Left colon (tissue), 2 donors: ENCODE measurements at regions not wholly inside any gene's neighbourhood (a gene's known extent, or its start where the extent isn't known, plus 50 kb on each side); places are given as distances from the start of the nearest gene placed in this dataset.

Experiments
- ATAC-seq: fragments of 200-7000 bp; cut with Tn5 transposase; one replicate; pipeline ENCODE4 v1.9.1; 2020; ENCODE audit warnings: mild to moderate bottlenecking, moderate library complexity
- DNase-seq, 2 donors: peaks; one replicate each; pipeline ENCODE4 v3.0.0-alpha.2; 2020
- intact Hi-C, 2 donors: fragments of 100-400 bp; cut with DNase I in 1 of 2; cut with micrococcal nuclease in 1 of 2; formaldehyde crosslinking; loops; one replicate each; pipeline versions ENCODE4 v1.11.2 to v1.14.0; 2022; cut with DNase I, micrococcal nuclease
- donor health status: DM: no; HTN: no; CAD: no.
- donor health status: DM: yes; HTN: yes; CAD: no.

DNA sequence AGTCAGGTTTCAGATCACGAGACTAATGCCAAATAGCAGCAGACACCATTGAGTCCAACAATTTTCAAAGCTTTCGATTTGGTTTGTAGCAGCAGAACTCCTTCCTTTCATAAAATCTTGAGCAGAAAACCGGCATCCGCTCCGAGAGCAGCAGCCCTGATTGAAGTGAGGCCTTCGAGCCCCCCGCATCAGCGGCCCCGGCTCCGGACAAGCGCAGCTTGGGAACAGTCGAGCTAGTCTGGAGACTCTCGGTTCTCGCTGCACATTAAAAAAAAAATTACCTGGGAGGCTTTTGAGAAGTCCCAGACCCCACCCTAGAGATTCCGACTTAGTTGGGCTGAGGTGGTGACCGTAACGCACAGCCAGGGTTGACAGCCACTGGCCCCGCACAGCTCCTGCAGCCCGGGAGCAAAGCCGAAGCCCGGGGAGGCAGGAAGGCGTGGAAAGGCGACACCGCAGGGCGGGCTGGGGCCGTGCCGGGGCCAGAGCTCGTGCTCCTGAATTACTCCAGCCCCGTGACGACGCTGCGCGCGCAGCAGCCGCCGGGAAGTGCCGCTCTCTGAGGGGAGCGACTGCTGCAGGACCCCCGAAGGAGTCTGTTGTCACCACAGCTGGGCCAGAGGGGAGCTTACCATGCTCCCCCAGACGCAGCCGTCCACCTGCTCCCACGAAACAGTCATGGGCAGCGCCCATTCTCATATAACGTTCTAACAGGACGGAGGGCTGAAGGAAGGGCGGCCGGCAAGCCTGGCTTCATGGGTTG lies 57.8 kb downstream of the SPATA19 start:
- intact Hi-C loops, result no loop called here
- ATAC-seq (no peak), DNase-seq (peak in 1 of 2 donors; percentile 9)

DNA sequence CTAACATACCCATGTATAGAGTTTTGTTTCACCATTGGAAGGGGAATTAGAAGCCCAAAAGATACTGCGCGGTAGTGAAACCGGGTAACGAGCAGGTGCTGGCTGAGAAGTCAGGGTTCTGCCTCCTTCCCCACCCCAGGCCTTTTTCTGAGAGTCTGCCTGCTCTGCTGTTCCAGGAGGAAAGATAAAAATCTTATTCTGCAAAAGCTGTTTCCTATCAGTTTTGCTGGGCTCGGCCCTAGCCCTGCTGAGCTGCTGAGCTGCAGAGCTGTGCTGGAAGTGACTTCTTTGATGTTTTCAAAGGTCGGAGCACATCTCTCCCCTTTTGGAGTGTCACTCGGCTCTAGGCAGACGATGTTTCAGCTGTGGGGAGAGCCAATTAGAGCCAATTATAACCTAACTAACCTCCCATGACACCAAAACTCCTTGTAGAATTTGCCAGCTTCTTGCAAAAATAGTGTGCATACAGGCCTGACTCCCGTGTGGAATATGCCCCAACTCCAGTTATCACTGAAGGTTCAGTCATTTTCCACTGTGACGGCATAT lies 59.4 kb downstream of the SPATA19 start:
- ATAC-seq, result no peak
- intact Hi-C loops, result no loop called here
- DNase-seq, result no peak

GRCh38 chr11:133784359-133784758 lies 61.0 kb downstream of the SPATA19 start:
- intact Hi-C loops, result no loop called here
- ATAC-seq (no peak), DNase-seq (no peak)

GRCh38 chr11:133782116-133782725 lies 63.1 kb downstream of the SPATA19 start:
- intact Hi-C loops, result no loop called here
- ATAC-seq (no peak), DNase-seq (no peak)

DNA sequence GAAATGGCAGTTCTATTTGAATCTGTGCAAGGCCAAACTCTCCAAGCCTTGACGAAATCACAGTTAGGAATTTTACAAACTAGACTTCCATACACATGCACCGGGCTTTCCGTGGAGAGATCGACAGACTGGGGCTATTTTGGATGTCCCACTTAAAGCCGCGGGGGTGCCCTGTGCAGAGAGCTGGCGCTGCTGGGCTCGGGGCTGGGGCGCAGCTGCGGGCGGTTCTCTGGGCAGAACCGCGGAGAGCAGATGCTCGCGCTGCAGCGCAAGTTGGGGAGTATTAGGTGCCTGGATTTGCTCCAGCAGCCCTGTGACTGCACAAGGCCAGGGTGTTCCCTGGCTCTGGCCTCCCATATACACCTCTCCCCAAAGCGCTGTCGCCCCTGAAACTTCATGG lies 67.2 kb downstream of the SPATA19 start:
- ATAC-seq (no peak), DNase-seq (no peak)
- intact Hi-C loops, result no loop called here

GRCh38 chr11:133776671-133777367 lies 68.5 kb downstream of the SPATA19 start:
- ATAC-seq, result no peak
- no peak for DNase-seq
- intact Hi-C loops, result no loop called here

DNA sequence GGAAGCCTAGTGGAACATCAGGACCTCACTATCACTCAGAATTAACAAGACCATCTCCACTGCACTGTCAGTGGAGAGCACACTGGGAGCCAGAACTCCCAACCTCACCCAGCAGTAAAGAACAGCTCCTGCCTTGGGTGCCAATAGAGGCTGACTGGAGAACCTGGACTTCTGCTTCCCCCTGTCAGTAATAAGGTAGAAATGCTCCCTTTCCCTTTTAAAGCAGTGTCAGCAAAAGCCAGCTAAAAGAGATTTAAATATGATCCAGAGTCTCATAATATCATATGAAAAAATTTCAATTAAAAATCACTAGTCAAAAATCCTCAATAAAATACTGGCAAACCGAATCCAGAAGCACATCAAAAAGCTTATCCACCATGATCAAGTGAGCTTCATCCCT lies 82.8 kb downstream of the SPATA19 start:
- ATAC-seq (no peak), DNase-seq (no peak)
- intact Hi-C loops, result no loop called here

DNA sequence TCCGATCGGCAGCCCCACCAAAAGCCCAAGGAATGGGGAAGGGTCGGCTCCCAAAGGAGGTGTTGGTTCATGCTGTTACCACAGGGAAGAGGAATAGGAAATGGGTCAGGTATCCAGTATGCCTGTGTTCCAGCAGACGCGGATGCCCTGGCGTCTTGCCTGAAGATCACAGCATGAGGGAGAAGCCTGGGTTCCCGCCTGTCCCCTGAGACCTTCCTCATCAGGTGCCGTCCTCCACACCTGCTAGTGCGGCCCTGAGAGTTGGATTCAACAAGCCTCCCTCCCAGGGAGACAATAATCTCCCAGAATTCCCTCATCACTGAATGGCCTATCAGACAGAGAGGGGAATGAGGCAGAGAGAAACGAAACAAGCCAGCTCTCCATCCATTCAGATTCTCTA lies 92.2 kb downstream of the SPATA19 start:
- intact Hi-C loops, result no loop called here
- ATAC-seq (no peak), DNase-seq (no peak)

DNA sequence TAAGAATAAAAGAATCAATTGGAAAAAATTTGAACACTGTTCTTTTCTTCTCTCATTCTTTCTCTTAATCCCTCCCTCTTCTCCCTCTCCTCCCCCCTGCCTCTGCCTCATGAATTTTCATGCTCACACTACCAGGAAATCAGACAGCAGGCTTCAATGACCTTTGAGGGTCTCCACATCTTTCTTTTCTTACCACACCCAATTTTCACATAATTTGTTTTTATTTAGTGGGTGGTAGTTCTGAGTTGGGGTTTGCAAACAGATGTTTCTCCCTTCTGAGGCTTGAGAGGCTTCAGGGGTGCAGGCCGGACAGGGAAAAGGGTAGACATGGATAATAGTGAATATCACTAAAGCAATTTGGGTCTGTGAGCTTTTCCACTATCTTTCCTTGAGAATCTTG lies 95.5 kb downstream of the SPATA19 start:
- intact Hi-C loops, result no loop called here
- no peak for DNase-seq
- no peak for ATAC-seq

- ATAC-seq, result no peak
- intact Hi-C loops, result no loop called here
- DNase-seq, result no peak
Observed at GRCh38 chr11:133747409-133747808, 97.9 kb downstream of the SPATA19 start.

- ATAC-seq, result no peak
Observed at GRCh38 chr11:133746663-133747306, 98.5 kb downstream of the SPATA19 start.

DNA sequence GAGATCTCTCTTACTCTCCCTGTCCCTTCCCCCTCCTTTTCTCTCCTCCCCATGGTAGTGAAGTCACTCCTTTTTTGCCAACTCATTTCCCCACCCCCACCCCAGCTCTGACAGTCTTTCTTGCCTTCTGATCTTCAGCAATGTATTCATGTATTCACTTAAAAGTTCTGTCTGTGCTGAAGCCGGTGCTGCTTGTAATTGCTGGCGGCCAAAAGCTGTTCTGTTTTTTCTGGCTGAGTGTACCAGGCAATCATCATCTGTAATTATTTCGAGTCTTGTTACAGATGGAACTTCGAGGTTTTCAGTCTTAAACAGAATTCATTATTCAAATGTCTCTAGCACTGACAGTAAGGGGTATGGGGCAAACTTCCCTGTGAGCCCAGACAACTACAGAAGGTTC lies 99.5 kb downstream of the SPATA19 start:
- ATAC-seq (no peak), DNase-seq (no peak)
- intact Hi-C loops, result no loop called here

More at GRCh38 chr11:133746663-133747306, 98.5 kb downstream of the SPATA19 start:
- DNase-seq, result no peak
- intact Hi-C loops, result no loop called here

GRCh38 chr11:133742353-133742752 lies 103.0 kb downstream of the SPATA19 start:
- ATAC-seq, result no peak
- DNase-seq, result no peak
- intact Hi-C loops, result no loop called here

DNA sequence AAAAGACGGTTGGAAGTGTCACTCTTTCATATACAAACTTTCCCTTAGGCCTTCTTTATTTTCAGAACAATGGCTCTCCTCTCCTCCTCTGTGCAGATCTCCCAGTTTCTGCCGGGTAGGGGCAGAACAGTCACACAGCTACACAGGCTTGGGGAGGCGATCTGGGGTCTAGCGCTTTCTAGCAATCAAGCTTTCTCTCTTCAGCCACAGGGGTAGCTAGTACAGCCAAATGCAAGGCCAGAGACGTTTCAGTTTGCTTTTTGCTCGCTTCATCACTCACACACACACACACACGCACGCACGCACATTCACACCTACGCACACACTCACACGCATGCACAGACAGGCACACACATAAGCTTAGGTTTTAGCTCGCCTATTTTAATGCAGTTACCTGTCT lies 104.3 kb downstream of the SPATA19 start:
- DNase-seq, result no peak
- intact Hi-C loops, result no loop called here
- no peak for ATAC-seq

- intact Hi-C loops, result no loop called here
- DNase-seq (no peak), ATAC-seq (no peak)
Observed at GRCh38 chr11:133739481-133739880, 105.8 kb downstream of the SPATA19 start.

GRCh38 chr11:133738624-133739023 lies 106.7 kb downstream of the SPATA19 start:
- ATAC-seq, result no peak
- DNase-seq, result no peak
- intact Hi-C loops, result no loop called here

GRCh38 chr11:133733631-133734030 lies 111.7 kb downstream of the SPATA19 start:
- DNase-seq, result no peak
- intact Hi-C loops, result no loop called here
- no peak for ATAC-seq

GRCh38 chr11:133732109-133732674 lies 113.1 kb downstream of the SPATA19 start:
- DNase-seq (no peak), ATAC-seq (no peak)
- intact Hi-C loops, result no loop called here

GRCh38 chr11:133727774-133728173 lies 117.5 kb downstream of the SPATA19 start:
- intact Hi-C loops, result no loop called here

More at GRCh38 chr11:133727774-133728173, 117.5 kb downstream of the SPATA19 start:
- DNase-seq, result no peak
- ATAC-seq, result no peak
